ENCODE measurements at regions not wholly inside any gene's neighbourhood (a gene's known extent, or its start where the extent isn't known, plus 50 kb on each side); places are given as distances from the start of the nearest gene placed in this dataset.
"Not testable (repeated sequence)": the region's sequence is repeated elsewhere in the genome, so short reads cannot be mapped to it uniquely, and the experiment has no call there.

GRCh38 chr5:6321078-6321477 lies 57.3 kb downstream of the MED10 start:
- no peak for DNase-seq

- no peak for DNase-seq
Measured at GRCh38 chr5:6319116-6319515, 59.2 kb downstream of the MED10 start.

- DNase-seq, result no peak
Measured at GRCh38 chr5:6317116-6317798, 61.1 kb downstream of the MED10 start.

- DNase-seq, result no peak
Measured at GRCh38 chr5:6315580-6315979, 62.8 kb downstream of the MED10 start.

- DNase-seq, result no peak
Measured at GRCh38 chr5:6311568-6312501, 66.5 kb downstream of the MED10 start.

- no peak for DNase-seq
Measured at GRCh38 chr5:6309949-6310348, 68.4 kb downstream of the MED10 start.

- DNase-seq, result no peak
Measured at GRCh38 chr5:6308683-6309082, 69.7 kb downstream of the MED10 start.

GRCh38 chr5:6307304-6307703 lies 71.0 kb downstream of the MED10 start:
- no peak for DNase-seq

GRCh38 chr5:6305853-6306252 lies 72.5 kb downstream of the MED10 start:
- no peak for DNase-seq

GRCh38 chr5:6302684-6303083 lies 75.7 kb downstream of the MED10 start:
- no peak for DNase-seq

GRCh38 chr5:6302075-6302474 lies 76.3 kb downstream of the MED10 start:
- no peak for DNase-seq

- no peak for DNase-seq
Measured at GRCh38 chr5:6296524-6296923, 81.8 kb downstream of the MED10 start.

GRCh38 chr5:6291961-6292360 lies 86.4 kb downstream of the MED10 start:
- no peak for DNase-seq

GRCh38 chr5:6289239-6289638 lies 89.1 kb downstream of the MED10 start:
- DNase-seq, result no peak

GRCh38 chr5:6287176-6287575 lies 91.2 kb downstream of the MED10 start:
- no peak for DNase-seq

- no peak for DNase-seq
Measured at GRCh38 chr5:6286404-6286803, 91.9 kb downstream of the MED10 start.

GRCh38 chr5:6284491-6284890 lies 93.9 kb downstream of the MED10 start:
- not testable (repeated sequence) for DNase-seq

- DNase-seq, result no peak
Measured at GRCh38 chr5:6282352-6282751, 96.0 kb downstream of the MED10 start.

GRCh38 chr5:6281818-6282217 lies 96.5 kb downstream of the MED10 start:
- DNase-seq, result no peak

GRCh38 chr5:6280425-6281100 lies 97.8 kb downstream of the MED10 start:
- DNase-seq, result no peak

- DNase-seq, result no peak
Measured at GRCh38 chr5:6279607-6280006, 98.7 kb downstream of the MED10 start.

GRCh38 chr5:6274846-6275543 lies 103.4 kb downstream of the MED10 start:
- DNase-seq, result no peak

All from muscle of arm (tissue), 1 donor.